GM18519 (cell line): ENCODE measurements at regions not wholly inside any gene's neighbourhood (a gene's known extent, or its start where the extent isn't known, plus 50 kb on each side); places are given as distances from the start of the nearest gene placed in this dataset.
"Not testable (repeated sequence)": the region's sequence is repeated elsewhere in the genome, so short reads cannot be mapped to it uniquely, and the experiment has no call there.

Source experiments
- ATAC-seq: cut with Tn5 transposase; IDR thresholded peaks from one replicate; pipeline ENCODE4 v1.9.1; 2021; ENCODE audit warnings: mild to moderate bottlenecking, moderate library complexity; ENCODE audit not compliant: unreplicated experiment, low FRiP score

GRCh38 chr14:28820677-28821076, 54.1 kb downstream of the FOXG1 start:
- no peak for ATAC-seq

GRCh38 chr14:28821993-28822392, 55.4 kb downstream of the FOXG1 start:
- ATAC-seq = no peak

- ATAC-seq = no peak
Measured at GRCh38 chr14:28823245-28823644, 56.7 kb downstream of the FOXG1 start.

GRCh38 chr14:28830115-28830534, 63.5 kb downstream of the FOXG1 start:
- no peak for ATAC-seq

- peak; percentile 95 for ATAC-seq
Measured at GRCh38 chr14:28831126-28831525, 64.5 kb downstream of the FOXG1 start.

GRCh38 chr14:28842569-28842968, 76.0 kb downstream of the FOXG1 start:
- ATAC-seq = not testable (repeated sequence)

- ATAC-seq = no peak
Measured at GRCh38 chr14:28867571-28867970, 101.0 kb downstream of the FOXG1 start.

- no peak for ATAC-seq
Measured at GRCh38 chr14:28870033-28870564, 103.5 kb downstream of the FOXG1 start.

- ATAC-seq = no peak
Measured at GRCh38 chr14:28875934-28876571, 109.5 kb downstream of the FOXG1 start.

- no peak for ATAC-seq
Measured at GRCh38 chr14:28876572-28876945, 110.0 kb downstream of the FOXG1 start.

- no peak for ATAC-seq
Measured at GRCh38 chr14:28877923-28878322, 111.3 kb downstream of the FOXG1 start.

GRCh38 chr14:28879573-28879996, 113.0 kb downstream of the FOXG1 start:
- no peak for ATAC-seq

GRCh38 chr14:28886940-28887339, 120.4 kb downstream of the FOXG1 start:
- ATAC-seq = no peak

GRCh38 chr14:28895389-28895788, 128.8 kb downstream of the FOXG1 start:
- no peak for ATAC-seq

- no peak for ATAC-seq
Measured at GRCh38 chr14:28896337-28896736, 129.8 kb downstream of the FOXG1 start.

- no peak for ATAC-seq
Measured at GRCh38 chr14:28901631-28902030, 135.0 kb downstream of the FOXG1 start.

- ATAC-seq = no peak
Measured at GRCh38 chr14:28902930-28903329, 136.3 kb downstream of the FOXG1 start.

GRCh38 chr14:28911521-28911920, 144.9 kb downstream of the FOXG1 start:
- no peak for ATAC-seq

- ATAC-seq = no peak
Measured at GRCh38 chr14:28913056-28913455, 146.5 kb downstream of the FOXG1 start.

GRCh38 chr14:28926122-28926521, 159.5 kb downstream of the FOXG1 start:
- no peak for ATAC-seq

- no peak for ATAC-seq
Measured at GRCh38 chr14:28931999-28932398, 165.4 kb downstream of the FOXG1 start.

- no peak for ATAC-seq
Measured at GRCh38 chr14:28936601-28937000, 170.0 kb downstream of the FOXG1 start.

- no peak for ATAC-seq
Measured at GRCh38 chr14:28941758-28942157, 175.2 kb downstream of the FOXG1 start.
